Activated T-cell treated with anti-CD3 and anti-CD28 coated beads for 24 hours (primary cell): ENCODE measurements at regions not wholly inside any gene's neighbourhood (a gene's known extent, or its start where the extent isn't known, plus 50 kb on each side); places are given as distances from the start of the nearest gene placed in this dataset.

Source experiments
- DNase-seq: peaks from one replicate; pipeline ENCODE4 v3.0.0-alpha.2; 2020; ENCODE audit warnings: low read depth

DNA sequence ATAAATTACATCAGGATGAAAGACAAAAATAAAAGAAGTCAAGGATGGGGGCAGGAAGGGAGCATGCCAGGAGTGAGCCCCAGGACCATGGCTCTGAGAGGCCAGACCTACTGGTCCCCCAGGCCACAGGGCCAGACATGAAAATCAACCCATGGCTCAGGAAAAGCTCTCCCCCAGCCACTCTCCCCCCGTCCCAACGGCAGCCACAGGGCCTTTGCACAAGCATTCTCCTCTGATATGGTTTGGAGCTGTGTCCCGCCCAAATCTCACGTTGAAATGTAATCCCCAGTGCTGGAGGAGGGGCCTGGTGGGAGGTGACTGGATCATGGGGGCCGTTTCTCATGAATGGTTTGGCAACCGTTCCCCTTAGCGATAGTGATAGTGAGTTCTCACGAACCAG lies 80.8 kb upstream of the ANO1 start:
- no peak for DNase-seq

DNA sequence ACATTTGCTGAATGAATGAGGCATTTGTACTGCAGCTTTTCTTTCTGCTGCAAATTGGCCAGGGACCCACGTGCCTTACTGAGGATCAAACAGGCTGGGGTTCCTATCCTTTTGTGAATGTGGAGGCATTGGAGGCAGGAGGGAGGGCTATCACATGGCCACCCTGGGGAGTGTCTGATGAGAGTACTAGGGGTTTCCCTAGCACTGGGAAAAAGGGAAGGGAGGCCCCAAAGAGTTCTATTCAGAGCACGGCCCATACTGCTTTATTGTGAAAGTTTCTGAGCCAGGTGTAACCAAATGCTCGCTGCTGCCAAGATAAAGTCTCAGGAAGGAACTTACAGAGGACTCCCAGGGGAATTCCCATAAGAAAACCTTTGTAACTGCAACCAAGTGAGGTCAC lies 78.4 kb upstream of the ANO1 start:
- DNase-seq, result no peak

GRCh38 chr11:70000228-70000627 lies 77.9 kb upstream of the ANO1 start:
- no peak for DNase-seq

DNA sequence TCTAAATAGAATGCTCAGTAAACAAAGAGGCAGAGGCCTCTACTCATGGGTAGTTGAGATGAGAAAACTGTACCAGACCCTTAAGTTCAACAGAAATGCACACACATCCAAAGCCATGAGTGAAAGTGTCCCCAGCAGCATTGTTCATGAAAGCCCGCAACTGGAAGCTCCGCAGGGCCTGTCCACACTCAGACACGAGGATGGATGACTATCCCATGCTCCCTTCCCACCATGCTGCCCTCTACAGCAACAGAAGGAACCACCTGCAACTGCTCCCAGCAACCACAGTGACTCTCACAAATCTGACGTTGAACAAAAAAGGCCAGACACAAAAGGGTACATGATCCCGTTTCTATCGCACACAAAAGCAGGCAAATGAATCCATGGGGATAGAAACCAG lies 76.9 kb upstream of the ANO1 start:
- DNase-seq, result no peak

DNA sequence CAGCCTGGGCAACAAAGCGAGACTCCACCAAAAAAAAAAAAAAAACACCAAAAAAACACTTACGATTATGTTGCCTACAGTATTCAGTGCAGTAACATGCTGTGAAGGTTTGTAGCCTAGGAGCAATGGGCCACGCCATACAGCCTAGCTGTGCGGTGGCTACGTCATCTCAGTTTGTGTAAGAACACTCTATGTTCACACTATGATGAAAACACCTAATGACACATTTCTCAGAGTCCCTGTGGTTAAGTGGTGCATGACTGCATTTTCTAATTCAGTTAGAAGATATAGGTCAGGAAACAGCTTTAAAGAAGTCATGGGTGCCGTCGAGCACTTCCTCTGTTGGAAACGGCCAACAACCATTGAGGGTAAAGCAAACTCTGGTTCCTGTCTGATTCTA lies 75.7 kb upstream of the ANO1 start:
- no peak for DNase-seq

GRCh38 chr11:70005107-70005818 lies 72.9 kb upstream of the ANO1 start:
- DNase-seq, result no peak

GRCh38 chr11:70007796-70008195 lies 70.3 kb upstream of the ANO1 start:
- DNase-seq, result no peak

DNA sequence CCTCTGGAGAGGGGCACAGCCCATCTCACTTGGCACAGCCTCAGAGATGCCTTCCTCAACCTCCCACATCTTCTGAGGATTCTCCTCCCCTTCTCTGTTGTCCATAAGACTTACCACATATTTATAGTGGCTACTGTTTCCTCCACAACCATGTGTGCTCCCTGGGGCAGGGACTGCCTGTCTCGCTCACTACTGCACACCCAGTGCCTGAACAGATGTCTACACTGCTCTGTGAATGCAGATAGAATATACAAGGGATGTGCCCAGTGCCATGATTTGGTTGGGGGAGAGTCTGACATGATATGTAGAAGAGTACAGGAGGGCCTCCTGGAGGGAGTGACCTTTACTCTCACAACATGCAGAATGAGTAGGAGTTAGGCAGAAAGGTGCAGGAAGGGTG lies 67.3 kb upstream of the ANO1 start:
- DNase-seq, result no peak

GRCh38 chr11:70012134-70012733 lies 65.9 kb upstream of the ANO1 start:
- DNase-seq, result no peak

- no peak for DNase-seq
Measured at GRCh38 chr11:70014291-70014690, 63.8 kb upstream of the ANO1 start.

GRCh38 chr11:70016666-70017367 lies 61.3 kb upstream of the ANO1 start:
- DNase-seq, result no peak

DNA sequence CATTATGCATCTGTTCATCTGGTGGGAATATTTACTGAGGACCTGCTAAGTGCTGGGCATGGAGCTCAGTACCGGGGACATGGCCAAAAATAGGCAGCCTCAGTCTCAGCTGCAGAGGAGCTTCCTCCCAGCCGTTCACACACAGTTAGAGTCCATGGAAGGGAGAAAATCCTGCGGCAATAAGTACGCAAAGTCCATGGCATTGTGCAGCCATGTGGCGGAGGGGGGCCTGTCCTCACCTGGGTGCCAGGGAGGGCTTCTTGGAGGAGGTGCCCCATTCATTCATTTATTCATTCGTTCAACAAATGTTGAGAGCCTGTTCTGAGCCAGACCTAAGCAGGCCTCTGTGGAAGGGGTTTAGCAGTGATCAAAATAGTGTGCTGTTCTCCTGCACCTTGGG lies 59.3 kb upstream of the ANO1 start:
- no peak for DNase-seq

DNA sequence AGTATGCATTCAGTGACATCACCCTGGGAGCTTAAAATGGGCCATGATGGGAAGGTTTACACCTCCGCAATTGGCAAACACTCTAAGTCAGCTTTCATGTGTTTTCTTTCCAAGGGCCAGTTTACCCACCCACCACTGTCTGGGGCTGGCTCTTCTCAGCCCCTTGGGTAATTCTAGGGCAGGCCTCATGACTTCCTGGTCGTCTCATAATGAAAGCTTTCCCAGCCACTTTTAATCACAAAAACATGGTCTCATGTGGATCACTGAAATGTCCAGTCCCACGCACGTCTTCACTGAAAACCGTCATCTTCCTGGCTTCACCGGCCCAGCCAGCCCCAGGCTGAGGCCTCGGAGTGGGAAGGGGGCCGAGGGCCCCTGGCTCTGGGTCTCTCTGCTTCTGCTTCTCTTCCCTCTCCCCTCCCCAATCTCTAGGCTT lies 58.5 kb upstream of the ANO1 start:
- no peak for DNase-seq

GRCh38 chr11:70020336-70021214 lies 57.5 kb upstream of the ANO1 start:
- no peak for DNase-seq

DNA sequence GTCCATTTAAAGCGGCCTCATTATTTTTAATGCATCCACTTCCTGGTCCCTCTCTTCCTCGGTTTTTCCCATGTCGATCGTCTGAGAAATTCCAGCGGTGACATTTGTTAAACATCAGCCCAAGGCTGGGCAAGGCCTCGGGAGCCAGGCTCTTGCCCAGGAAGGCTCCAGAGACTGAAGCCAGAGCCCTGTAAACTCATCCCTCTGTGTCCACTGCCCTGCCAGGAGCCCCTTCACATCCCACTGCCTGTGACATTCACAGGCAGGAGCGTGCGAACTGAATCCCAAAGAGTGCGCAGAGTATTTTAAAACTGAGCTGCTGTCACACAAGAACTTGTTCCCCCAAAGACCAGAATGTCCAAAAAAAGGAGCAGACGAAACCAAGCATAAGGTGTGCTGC lies 56.5 kb upstream of the ANO1 start:
- DNase-seq, result no peak

DNA sequence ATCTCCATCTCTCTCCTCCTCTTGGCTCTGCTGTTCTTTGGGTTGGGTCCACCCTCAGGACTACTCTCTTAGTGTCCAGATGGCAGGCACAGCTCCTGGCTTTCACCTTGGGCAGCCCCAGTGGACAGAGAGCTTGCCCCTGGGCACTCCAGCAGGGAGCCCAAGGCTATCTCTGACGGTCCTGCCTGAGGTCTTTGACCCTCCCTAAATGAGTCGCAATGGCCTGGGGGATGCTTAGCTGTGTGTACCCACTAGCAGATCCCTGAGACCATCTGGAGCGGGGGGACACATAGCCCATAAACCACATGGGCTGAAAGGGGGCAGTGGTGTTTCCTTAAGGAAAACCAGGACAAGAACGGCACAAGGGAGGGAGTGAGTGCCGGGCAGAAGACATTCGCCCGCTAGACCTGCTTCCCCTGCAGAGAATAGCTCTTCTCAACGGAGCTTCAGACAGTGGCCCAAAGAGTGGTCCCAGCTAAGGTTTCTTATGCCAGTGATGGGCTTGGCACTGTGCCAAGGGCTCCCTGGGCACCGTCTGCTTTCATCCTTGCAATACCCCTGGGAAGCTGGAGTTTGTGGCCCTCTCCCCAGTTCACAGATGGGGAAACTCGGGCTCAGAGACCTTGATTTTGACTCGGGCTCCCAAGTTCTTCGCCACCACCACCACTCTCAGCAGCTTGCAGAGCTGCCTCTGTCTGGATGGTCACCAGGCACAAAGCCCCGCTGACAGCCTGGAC lies 53.9 kb upstream of the ANO1 start:
- no peak for DNase-seq

- DNase-seq, result no peak
Measured at GRCh38 chr11:70024773-70025045, 53.4 kb upstream of the ANO1 start.

- DNase-seq, result no peak
Measured at GRCh38 chr11:70025308-70025707, 52.8 kb upstream of the ANO1 start.

DNA sequence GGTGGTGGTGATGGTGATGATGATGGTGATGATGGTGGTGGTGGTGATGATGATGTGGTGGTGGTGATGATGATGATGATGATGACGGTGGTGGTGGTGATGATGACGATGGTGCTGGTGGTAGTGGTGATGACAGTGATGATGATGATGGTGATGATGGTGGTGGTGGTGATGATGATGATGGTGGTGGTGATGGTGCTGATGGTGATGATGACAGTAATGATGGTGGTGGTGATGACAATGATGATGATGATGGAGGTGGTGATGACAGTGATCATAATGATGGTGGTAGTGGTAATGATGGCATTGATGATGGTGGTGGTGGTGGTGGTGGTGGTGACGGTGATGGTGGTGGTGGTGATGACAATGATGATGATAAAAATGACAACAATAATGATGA lies 52.1 kb upstream of the ANO1 start:
- DNase-seq, result no peak

GRCh38 chr11:70026726-70027125 lies 51.4 kb upstream of the ANO1 start:
- no peak for DNase-seq

GRCh38 chr11:70027451-70027850 lies 50.7 kb upstream of the ANO1 start:
- DNase-seq, result no peak
